D721Med (cell line): ENCODE measurements at regions not wholly inside any gene's neighbourhood (a gene's known extent, or its start where the extent isn't known, plus 50 kb on each side); places are given as distances from the start of the nearest gene placed in this dataset.

Experiments used
- DNase-seq: peaks from one replicate; pipeline ENCODE4 v3.0.0; 2011; ENCODE audit warnings: low spot score; ENCODE audit not compliant: insufficient read length
- FAIRE-seq: peaks from 2 replicates; lab custom pipeline; 2011; peaks lifted over from hg19 to GRCh38; lab: Jason Lieb, UNC
- CTCF ChIP-seq: IDR thresholded peaks from 2 replicates; pipeline ENCODE4 v1.5.1; 2012; ENCODE audit warnings: mild to moderate bottlenecking, control low read depth; ENCODE audit not compliant: insufficient read depth; ENCODE audit errors: missing control alignments

- no peak for FAIRE-seq
- no peak for TF ChIP-seq CTCF
- DNase-seq = no peak
Observed at GRCh38 chr7:152556013-152556755, 119.8 kb downstream of the XRCC2 start.

- TF ChIP-seq CTCF = no peak
- no peak for DNase-seq
- no peak for FAIRE-seq
Observed at GRCh38 chr7:152553671-152554317, 118.0 kb upstream of the KMT2C start.

GRCh38 chr7:152551304-152552036 is 115.7 kb upstream of the KMT2C start:
- TF ChIP-seq CTCF = no peak
- FAIRE-seq (no peak), DNase-seq (no peak)

GRCh38 chr7:152544971-152545619 is 109.3 kb upstream of the KMT2C start:
- no peak for DNase-seq
- no peak for TF ChIP-seq CTCF
- no peak for FAIRE-seq

- no peak for DNase-seq
- FAIRE-seq = no peak
- TF ChIP-seq CTCF = no peak
Observed at GRCh38 chr7:152544481-152544927, 108.7 kb upstream of the KMT2C start.

GRCh38 chr7:152543799-152544198 is 108.0 kb upstream of the KMT2C start:
- TF ChIP-seq CTCF = no peak
- DNase-seq = no peak

More at GRCh38 chr7:152543799-152544198, 108.0 kb upstream of the KMT2C start:
- no peak for FAIRE-seq
